A673 (cell line): ENCODE measurements at regions not wholly inside any gene's neighbourhood (a gene's known extent, or its start where the extent isn't known, plus 50 kb on each side); places are given as distances from the start of the nearest gene placed in this dataset.

Experiments
- BruUV-seq: library from RNA; stranded (reverse); fragments of 400-500 nt; replicated peaks from 2 replicates; lab custom pipeline; 2021; lab: Mats Ljungman, UMichigan
- CTCF ChIA-PET: fragments of 300-600 bp; sonication (Branson Sonifier 250); formaldehyde crosslinking; loops from one replicate; lab custom pipeline; 2022; ENCODE audit warnings: antibody characterized with exemption; lab: Charles Lee
- POLR2A ChIA-PET: fragments of 300-600 bp; sonication (Branson Sonifier 250); formaldehyde crosslinking; loops from one replicate; lab custom pipeline; 2022; ENCODE audit warnings: antibody characterized with exemption; ENCODE audit not compliant: low non-redundant PET; lab: Charles Lee
- DNase-seq: peaks from one replicate; pipeline ENCODE4 v3.0.0-alpha.2; 2015; ENCODE audit warnings: low spot score
- H3K27ac ChIP-seq: fragments of 200-600 bp; sonication (generic); 2 replicates; pipeline ENCODE4 v1.5.1; 2016; ENCODE audit warnings: mixed run types, low read depth, mild to moderate bottlenecking, mixed read lengths, antibody characterized with exemption, low read length; ENCODE audit not compliant: poor library complexity, severe bottlenecking
- H3K27me3 ChIP-seq: fragments of 200-600 bp; sonication (generic); replicated peaks from 2 replicates; pipeline ENCODE4 v1.6.1; 2017; ENCODE audit warnings: mixed run types, low read depth, mild to moderate bottlenecking, mixed read lengths, antibody characterized with exemption, low read length; ENCODE audit not compliant: insufficient read depth, poor library complexity
- H3K36me3 ChIP-seq: fragments of 200-600 bp; sonication (generic); 2 replicates; pipeline ENCODE4 v1.6.1; 2016; ENCODE audit warnings: mixed run types, mild to moderate bottlenecking, mixed read lengths, antibody characterized with exemption, low read length; ENCODE audit not compliant: insufficient read depth, poor library complexity, severe bottlenecking
- H3K4me1 ChIP-seq: fragments of 200-600 bp; sonication (generic); 2 replicates; pipeline ENCODE4 v1.6.1; 2017; ENCODE audit warnings: mixed run types, mild to moderate bottlenecking, mixed read lengths, antibody characterized with exemption, low read length; ENCODE audit not compliant: insufficient read depth, poor library complexity, severe bottlenecking
- H3K4me3 ChIP-seq: fragments of 200-600 bp; sonication (generic); 2 replicates; pipeline ENCODE4 v1.5.1; 2016; ENCODE audit warnings: low read depth, mixed run types, mild to moderate bottlenecking, mixed read lengths, low read length; ENCODE audit not compliant: poor library complexity, severe bottlenecking
- H3K9me3 ChIP-seq: fragments of 200-600 bp; sonication (generic); 2 replicates; pipeline ENCODE4 v1.6.1; 2016; ENCODE audit warnings: mixed run types, low read depth, mild to moderate bottlenecking, mixed read lengths, antibody characterized with exemption, low read length; ENCODE audit not compliant: poor library complexity, severe bottlenecking
- CTCF ChIP-seq: fragments of 300-800, 200-600 bp; sonication (generic); conservative IDR thresholded peaks from 2 replicates; pipeline ENCODE4 v1.5.1; 2017; ENCODE audit warnings: low read depth, mild to moderate bottlenecking, antibody characterized with exemption, low read length, moderate library complexity, mixed read lengths
- EZH2 ChIP-seq: fragments of 200-600 bp; sonication (generic); IDR thresholded peaks from 2 replicates; pipeline ENCODE4 v1.6.1; 2017; ENCODE audit warnings: borderline replicate concordance, low read depth, mild to moderate bottlenecking, mixed read lengths, antibody characterized with exemption, low read length; ENCODE audit not compliant: poor library complexity, severe bottlenecking
- intact Hi-C: fragments of 100-400 bp; cut with micrococcal nuclease; formaldehyde crosslinking; loops from one replicate; pipeline ENCODE4 v1.10.0; 2022; ENCODE audit not compliant: unreplicated experiment

- BruUV-seq = no TSS peak
- Histone ChIP-seq H3K4me1 (no peaks in the 10 kb centered on the region), H3K9me3 (no peaks in the 10 kb centered on the region), H3K36me3 (no peaks in the 10 kb centered on the region), H3K27ac (no peak overlapping the region), H3K27me3 (peaks cover 36% of the 10 kb centered on the region), H3K4me3 (no peak overlapping the region)
- POLR2A ChIA-PET = no interaction called here
- CTCF ChIA-PET = no interaction called here
- intact Hi-C loops = no loop called here
- DNase-seq = no peak
- no peak for TF ChIP-seq EZH2
- no peak for TF ChIP-seq CTCF
Observed at GRCh38 chr10:90641731-90642130, 216.1 kb downstream of the HTR7 start.

GRCh38 chr10:90642136-90642535, 215.7 kb downstream of the HTR7 start:
- Histone ChIP-seq H3K36me3 (no peaks in the 10 kb centered on the region), H3K27ac (no peak overlapping the region), H3K4me1 (no peaks in the 10 kb centered on the region), H3K27me3 (peaks cover 36% of the 10 kb centered on the region), H3K9me3 (no peaks in the 10 kb centered on the region), H3K4me3 (no peak overlapping the region)
- intact Hi-C loops = no loop called here
- ChIA-PET POLR2A (no interaction called here), CTCF (no interaction called here)
- no TSS peak for BruUV-seq
- DNase-seq = no peak
- no peak for TF ChIP-seq CTCF

- ChIA-PET POLR2A (no interaction called here), CTCF (no interaction called here)
- DNase-seq = no peak
- H3K4me3 ChIP-seq = no peak overlapping the region
- no peak overlapping the region for H3K27ac ChIP-seq
- H3K4me1 ChIP-seq = no peaks in the 10 kb centered on the region
- intact Hi-C loops = no loop called here
- H3K27me3 ChIP-seq = peaks cover 36% of the 10 kb centered on the region
- no TSS peak for BruUV-seq
- H3K9me3 ChIP-seq = no peaks in the 10 kb centered on the region
- H3K36me3 ChIP-seq = no peaks in the 10 kb centered on the region
- no peak for TF ChIP-seq EZH2
- no peak for TF ChIP-seq CTCF
Observed at GRCh38 chr10:90642650-90643049, 215.2 kb downstream of the HTR7 start.
